AML-193 (cell line): ENCODE measurements at regions not wholly inside any gene's neighbourhood (a gene's known extent, or its start where the extent isn't known, plus 50 kb on each side); places are given as distances from the start of the nearest gene placed in this dataset.
"Not testable (repeated sequence)": the region's sequence is repeated elsewhere in the genome, so short reads cannot be mapped to it uniquely, and the experiment has no call there.

Experiments used
- DNase-seq, 2 experiments: peaks; one replicate each; lab custom pipeline; 2025; lab: John Stamatoyannopoulos, UW

GRCh38 chrX:128781506-128781905 lies 729.3 kb upstream of the ACTRT1 start:
- DNase-seq, result peak in 1 of 2 experiments; percentile 20

DNA sequence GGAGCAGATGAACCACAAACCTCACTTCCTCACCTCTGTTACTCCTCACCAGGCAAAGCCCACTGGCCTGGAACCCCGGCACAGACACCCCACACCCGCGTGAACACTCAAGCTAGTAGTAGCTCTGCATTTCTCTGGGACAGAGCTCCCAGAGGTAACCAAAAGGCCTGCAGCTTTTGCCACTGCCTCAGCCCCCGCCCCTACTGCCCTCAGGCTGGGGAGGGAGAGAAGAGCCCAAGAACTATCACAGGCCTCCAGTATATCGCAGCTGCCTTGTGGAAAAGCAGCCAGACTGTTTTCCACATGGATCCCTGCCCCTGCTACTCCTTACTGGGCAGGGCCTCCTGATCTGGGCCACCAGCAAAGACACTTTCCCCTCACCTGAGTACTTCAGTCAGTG lies 728.7 kb upstream of the ACTRT1 start:
- no peak for DNase-seq

- DNase-seq, result no peak
These were observed 717.3 kb upstream of the ACTRT1 start for GRCh38 chrX:128769495-128769894.

- DNase-seq, result no peak
These were observed 707.5 kb upstream of the ACTRT1 start for GRCh38 chrX:128759745-128760144.

DNA sequence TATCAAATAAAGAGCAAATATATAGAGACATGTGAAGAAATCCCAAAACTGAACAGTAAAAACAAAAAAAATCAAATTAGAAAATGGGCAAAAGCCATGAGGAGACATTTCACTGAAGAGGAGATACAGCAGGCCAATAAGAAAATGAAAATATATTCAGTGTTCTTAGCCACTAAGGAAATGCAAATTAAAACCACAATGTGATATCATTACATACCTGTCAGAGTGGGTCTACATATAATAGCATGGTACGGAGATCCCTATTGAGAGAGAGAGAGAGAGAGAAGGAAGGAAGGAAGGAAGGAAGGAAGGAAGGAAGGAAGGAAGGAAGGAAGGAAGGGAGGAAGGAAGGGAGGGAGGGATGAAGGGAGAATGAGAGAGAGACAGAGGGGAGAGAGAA lies 707.0 kb upstream of the ACTRT1 start:
- no peak for DNase-seq

DNA sequence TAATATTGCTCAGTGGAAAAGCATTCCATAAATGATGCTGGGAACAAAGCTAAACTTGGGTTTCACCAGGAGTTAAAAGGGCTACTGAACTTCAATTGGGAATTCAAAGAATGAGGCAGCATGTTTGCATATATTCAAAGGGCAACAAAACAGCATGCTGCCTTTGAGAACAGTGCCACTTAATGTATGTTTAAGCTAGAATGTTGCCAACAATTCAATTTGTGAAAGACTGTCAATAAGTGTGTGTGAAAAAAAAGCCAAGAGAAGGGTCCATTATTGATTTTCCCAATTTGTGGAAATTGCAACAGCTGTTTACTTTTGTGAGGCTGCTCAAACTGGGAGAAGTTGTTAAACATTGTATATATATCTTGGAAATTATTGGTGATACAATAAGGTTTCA lies 701.9 kb upstream of the ACTRT1 start:
- no peak for DNase-seq

DNA sequence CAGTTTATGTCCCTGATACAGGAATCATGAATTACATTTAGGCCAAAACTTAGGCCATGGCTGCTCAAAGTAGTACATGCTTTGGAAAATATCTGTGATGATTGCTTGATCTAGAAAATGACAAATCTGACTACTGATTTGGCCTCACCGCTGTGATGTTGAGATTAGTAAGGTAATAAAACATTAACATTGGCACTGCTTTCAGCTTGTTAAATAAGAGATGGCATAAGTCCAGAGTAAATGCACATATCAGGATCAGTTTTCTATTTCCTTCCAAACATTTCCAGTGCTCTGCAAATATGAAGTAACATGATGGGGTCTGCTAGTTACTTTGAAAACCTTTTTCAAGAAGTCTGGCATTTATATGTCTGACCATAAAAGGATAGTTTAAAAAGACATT lies 687.3 kb upstream of the ACTRT1 start:
- no peak for DNase-seq

DNA sequence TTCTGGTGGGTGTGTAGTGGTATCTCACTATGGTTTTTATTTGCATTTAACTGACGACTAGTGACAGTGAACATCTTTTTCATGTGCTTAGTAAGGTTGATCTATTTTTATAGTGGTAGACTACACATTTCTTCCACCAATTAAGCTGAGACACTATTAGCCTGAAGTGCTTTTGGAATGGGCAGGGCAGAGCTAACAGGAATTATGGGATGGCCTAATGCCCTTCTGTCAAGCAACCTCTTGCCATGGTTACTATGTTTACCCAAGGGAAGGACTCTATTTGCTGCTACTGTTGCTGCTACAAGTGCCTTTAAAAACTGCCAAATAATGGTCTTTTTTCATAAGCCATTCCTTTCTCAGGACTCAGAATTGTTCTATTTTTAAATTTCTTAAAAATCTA lies 676.7 kb upstream of the ACTRT1 start:
- no peak for DNase-seq

- no peak for DNase-seq
These were observed 665.7 kb upstream of the ACTRT1 start for GRCh38 chrX:128717635-128718578.

GRCh38 chrX:128714425-128714824 lies 662.2 kb upstream of the ACTRT1 start:
- DNase-seq, result no peak

GRCh38 chrX:128699716-128700285 lies 647.6 kb upstream of the ACTRT1 start:
- no peak for DNase-seq

GRCh38 chrX:128698573-128699181 lies 646.5 kb upstream of the ACTRT1 start:
- no peak for DNase-seq

GRCh38 chrX:128691872-128692271 lies 639.7 kb upstream of the ACTRT1 start:
- DNase-seq, result no peak

- no peak for DNase-seq
These were observed 633.2 kb upstream of the ACTRT1 start for GRCh38 chrX:128685387-128685786.

DNA sequence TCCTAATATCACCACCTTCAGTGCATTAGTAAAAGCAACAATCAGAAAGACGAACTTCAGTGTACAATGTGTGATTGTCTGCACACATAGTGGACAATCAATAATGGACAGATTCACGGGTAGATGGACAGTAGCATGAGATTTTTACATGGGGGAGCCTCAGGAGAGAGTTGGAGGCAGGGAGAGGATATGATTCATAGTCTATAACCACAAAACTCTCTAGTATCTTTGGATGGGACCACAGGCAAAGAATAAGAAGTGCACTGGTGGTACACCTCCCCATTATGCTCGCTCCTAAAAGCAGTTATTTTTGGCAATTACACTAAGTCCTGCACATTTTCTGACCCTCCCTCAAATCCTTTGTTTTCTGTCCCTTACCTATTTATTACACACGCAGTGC lies 624.4 kb upstream of the ACTRT1 start:
- DNase-seq, result no peak

- DNase-seq, result not testable (repeated sequence)
These were observed 622.3 kb upstream of the ACTRT1 start for GRCh38 chrX:128674326-128675086.

- no peak for DNase-seq
These were observed 612.0 kb upstream of the ACTRT1 start for GRCh38 chrX:128664211-128664610.

DNA sequence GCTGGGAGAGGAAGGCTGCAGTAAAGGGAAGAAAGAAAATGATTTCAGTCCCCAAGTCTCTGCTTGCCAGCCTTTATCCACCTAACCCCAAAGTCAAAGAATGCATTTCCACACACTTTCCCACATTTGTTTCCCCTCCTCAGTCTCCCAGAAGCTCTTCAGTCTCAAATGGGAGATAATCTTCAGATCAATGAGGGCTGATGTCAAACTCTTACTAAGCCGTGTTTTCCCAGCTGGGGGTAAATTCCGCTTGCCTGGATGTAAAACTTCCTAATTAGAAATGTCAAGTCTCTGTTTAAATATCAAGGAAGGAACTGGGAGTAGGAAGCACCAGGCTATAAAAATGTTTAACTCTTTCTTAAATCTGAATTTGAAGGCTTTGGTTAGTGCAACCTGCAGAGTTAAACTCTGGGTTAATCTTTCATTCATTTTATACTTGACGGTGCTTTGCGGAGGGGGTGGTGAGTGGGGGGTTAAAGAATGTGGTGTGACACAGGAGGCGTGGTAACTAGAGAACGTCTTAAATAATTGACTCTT lies 601.4 kb upstream of the ACTRT1 start:
- no peak for DNase-seq

DNA sequence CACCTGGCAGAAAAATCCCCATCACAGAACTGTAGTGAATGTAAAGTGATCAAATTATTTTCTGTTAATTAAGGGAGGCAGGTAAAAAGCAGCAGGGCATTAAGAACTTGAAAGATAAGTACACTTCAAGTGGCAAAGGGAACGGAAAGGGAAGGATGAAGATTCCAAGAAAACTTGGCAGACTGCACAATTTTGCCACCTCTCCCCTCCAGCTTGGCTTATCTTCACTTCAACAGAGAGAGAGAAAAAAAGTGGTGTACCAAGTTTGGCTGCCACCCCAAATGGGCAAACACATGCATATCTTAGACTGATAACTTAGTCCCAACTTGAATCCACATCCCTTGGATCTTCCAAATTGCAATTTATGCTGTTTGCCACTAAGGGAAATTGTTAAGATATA lies 598.1 kb upstream of the ACTRT1 start:
- DNase-seq, result no peak

DNA sequence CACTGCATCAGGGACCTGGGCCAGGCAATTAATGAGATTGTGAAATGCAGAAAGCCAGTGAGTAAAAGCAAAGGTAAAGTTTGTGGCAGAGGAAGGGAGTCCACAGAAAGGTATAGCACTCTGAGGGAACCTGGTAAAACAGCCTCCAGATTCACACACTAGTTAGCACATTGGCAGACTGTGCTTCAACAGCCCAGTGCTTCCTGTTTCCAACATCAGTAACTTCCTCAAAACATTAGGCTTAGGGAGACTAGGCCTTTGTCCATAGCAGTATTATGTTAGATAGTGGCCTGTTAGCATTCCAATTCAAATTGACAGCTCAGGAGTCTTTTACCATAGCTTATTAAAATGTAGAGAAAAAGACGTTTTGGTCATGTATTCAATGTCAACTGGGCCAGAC lies 582.6 kb upstream of the ACTRT1 start:
- no peak for DNase-seq

DNA sequence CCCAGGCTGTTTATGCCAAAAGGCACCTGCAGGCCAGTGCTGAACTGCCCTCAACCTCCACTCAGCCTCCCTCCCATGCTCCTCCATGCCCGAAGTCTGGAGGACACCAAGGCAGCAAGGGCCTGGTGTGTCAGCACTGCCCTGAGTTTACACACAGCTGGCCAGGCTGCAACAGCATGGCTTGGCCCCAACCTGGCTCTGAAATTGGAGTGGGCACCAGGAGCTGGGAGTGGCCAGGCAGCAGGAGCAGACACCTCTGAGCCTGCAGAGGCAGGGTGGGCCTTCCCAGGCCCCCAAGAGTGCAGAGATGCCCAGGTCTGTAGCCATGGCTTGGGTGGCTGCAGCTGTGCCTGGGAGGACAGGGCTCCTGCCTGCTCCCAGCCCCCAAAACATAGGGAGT lies 571.2 kb upstream of the ACTRT1 start:
- no peak for DNase-seq

DNA sequence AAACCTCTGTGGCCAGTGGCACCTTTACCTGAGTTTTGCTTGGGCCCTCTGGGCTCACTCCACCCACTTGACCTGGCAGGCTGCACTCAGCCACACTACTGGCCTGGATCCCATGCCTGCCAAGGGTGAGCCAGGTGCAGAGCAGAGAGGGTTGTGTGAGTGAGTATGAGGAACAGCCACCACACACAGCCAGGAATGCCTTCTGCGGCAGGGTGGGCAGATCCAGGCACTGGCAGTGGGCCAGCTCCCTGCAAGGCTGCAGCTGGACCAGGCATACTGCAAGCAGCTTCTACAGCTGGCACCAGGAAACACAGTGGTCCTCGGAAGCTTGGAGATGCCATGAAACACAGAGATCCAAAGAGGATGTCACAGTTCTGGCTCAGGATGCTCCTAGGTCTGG lies 570.1 kb upstream of the ACTRT1 start:
- DNase-seq, result no peak
